Fibroblast of peridontal ligament (primary cell): ENCODE measurements at regions not wholly inside any gene's neighbourhood (a gene's known extent, or its start where the extent isn't known, plus 50 kb on each side); places are given as distances from the start of the nearest gene placed in this dataset.
"Not testable (repeated sequence)": the region's sequence is repeated elsewhere in the genome, so short reads cannot be mapped to it uniquely, and the experiment has no call there.

ENCODE experiments used
- DNase-seq: peaks from one replicate; pipeline ENCODE4 v3.0.0-alpha.2; 2010; ENCODE audit errors: extremely low read depth

DNA sequence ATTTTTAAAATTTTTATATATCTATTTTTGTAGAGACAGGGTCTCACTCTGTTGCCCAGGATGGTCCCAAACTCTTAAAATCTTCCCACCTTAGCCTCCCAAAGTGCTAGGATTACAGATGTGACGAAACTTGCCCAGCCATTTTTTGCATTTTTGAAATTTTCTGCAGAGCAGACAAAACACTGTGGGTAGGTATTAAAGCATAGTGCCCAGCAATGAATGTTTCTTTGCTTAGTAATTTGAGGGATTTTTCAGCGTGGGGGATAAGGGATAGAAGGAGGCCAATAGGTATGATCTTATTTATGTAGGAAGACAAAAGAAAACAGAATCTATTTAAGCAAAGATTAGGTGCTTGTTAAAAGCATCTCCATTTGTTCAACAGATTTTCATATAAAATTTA is 446.8 kb upstream of the DPH6 start:
- DNase-seq = no peak

GRCh38 chr15:35993196-35993595 is 447.2 kb upstream of the DPH6 start:
- DNase-seq = no peak

- DNase-seq = no peak
These were observed 448.9 kb upstream of the DPH6 start for GRCh38 chr15:35994876-35995275.

DNA sequence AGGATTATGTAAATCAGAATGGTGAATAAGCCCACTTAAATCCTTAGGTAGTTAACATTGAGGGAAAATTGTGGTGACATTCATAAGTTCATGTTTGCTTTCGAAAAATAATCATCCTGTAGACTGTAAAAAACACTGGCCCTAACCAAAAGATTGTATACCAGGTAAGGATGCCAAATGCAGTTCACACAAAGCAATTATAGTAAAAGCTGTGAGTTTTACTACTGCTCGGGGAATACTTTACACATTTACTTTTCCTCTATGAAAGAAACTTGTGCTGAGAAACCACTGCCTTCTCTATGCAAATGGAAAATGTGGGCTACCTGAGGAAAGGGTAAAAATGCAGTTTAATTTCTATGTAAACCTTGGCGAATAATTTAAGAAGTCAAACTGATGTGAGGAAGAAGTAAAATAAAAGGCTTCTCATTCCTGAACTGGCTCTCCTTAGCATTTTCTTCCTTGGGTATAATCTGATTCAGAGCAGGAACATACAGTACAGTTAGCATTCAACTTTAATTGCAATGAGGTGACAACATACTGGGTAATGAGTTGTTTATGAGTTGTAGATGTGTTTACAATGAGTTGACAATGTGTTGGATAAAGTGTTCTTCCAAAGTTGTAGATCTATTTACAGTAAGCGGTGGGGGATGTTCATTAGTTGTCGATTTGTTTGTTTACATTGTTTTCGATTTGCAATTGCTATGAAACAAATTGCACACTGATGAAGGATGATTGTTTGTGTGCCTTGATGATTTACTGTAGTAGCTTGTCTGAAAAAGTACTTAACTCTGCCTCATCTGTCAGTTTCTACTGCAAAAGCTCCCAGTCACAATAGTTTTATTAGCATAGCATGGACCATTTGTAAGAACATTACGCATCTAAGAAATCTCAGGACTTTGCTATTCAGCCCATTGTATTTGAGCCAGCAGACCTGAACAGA is 453.0 kb upstream of the DPH6 start:
- DNase-seq = no peak

DNA sequence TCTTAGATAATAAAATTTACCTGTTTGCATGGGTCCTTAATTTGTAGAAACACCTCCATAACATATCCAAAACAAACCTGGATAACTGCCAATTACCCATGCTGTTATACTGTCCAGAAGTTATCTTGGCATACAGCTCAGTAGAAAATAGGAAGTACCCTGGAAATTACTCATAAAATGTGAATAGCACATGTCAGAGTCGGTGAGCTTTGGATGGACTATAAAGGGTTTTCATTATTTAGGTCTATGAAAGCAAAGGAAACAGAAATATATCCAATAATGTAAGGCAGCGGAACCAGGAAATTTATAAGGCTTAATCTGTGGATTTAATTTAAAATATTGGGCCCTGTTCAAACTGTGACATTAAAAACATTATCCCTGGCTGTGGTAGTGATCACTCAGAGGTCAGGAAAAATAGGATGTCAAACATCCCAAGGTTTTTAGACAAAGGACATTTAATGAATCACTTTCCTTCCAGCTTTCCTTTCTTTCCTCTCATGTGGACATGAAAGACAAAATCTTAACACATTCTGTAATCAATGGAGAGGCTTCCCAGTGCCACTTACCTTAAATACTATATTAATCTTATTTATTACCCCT is 459.0 kb upstream of the DPH6 start:
- DNase-seq = no peak

GRCh38 chr15:36005542-36005941 is 459.6 kb upstream of the DPH6 start:
- DNase-seq = no peak

DNA sequence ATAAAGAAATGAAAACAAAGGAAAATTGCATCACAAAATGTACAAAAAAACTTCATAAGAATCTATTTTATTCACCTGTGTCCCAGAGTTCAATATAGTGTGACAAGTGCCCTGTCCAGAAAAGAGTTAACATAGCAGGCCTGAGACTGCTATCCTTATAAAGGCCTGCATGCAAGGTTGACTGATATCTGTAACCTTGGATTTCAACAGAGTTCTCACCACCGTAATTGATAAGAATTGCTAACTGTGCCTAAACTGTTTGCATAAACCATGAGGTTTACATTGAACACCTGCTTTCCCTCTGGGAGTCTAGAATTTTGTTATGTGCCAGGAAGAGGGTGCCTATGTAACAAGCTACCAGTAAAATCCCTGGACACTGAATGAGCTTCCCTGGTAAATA is 461.7 kb upstream of the DPH6 start:
- no peak for DNase-seq

DNA sequence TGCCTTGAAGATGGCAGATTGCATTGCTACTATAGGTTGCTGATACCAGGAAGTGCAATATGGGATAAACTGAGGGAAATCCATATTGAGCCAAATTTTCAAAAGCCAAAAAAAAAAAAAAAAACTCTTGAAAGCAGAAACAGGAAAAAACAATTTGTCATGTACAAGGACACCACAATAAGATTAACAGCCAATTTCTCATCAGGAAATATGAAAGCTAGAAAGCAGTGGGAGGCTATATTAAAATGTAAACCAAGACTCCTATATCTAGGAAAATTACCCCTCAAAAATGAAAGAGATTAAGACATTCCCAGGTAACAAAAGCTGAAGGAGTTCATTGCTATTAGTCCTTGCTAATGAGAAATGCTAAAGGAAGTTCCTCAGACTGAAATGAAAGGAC is 462.8 kb upstream of the DPH6 start:
- DNase-seq = no peak

- DNase-seq = no peak
These were observed 478.2 kb upstream of the DPH6 start for GRCh38 chr15:36024031-36024688.

DNA sequence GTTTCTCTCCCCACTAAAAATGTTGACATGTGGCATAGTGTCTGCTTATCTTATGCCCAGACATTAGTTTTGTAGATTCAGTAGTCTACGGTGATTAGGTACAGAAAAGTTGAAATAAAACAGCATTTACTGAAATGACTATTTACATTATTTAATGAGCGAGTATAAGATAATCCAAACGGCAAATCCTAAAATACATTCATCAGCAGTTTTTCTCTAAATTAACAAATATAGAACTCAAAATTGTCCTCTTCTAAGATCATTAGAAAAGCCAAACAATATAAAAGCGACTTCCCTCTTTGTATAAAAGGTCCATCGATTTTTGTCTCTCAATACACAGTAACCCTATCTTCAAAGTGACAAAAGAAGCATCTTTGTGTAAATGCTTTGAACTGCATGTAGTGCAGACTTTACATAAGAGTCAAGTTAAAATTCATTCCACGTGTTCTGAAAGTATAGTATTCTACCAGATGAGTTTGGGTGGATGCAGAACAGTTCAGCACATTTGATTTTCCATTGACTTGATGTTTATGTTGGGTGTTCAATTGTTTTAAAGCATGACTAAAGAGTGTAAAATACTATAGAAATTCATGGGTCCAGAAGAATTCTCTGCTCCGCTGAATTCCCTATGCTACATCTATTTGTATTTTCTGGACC is 480.8 kb upstream of the DPH6 start:
- no peak for DNase-seq

DNA sequence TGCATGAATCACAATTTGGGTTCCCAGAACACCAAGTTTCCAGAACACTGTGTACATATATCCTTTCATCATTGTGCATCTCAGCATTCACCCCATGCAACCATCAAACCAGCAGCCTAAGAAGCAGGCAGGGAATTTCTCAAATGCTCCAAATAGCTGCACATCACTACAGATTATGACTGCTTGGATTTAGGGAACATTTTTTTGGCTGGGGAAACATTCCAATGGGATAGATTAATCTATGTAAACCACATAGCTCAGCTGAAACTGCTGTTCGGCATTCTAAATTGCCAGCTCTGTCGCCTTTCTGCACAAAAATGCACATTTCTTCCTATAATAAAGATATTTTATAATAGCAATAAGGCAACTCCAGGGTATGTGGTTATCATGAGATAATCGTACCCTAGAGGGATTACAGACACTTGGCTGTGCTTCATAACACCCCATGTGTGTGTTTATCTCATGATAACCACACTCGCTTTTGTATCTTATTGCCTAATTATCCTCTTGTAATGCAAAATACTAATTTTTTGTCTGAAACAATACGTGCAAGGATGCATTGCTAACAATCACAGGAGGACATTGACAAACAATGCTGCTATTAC is 483.7 kb upstream of the DPH6 start:
- peak; percentile 90 for DNase-seq

DNA sequence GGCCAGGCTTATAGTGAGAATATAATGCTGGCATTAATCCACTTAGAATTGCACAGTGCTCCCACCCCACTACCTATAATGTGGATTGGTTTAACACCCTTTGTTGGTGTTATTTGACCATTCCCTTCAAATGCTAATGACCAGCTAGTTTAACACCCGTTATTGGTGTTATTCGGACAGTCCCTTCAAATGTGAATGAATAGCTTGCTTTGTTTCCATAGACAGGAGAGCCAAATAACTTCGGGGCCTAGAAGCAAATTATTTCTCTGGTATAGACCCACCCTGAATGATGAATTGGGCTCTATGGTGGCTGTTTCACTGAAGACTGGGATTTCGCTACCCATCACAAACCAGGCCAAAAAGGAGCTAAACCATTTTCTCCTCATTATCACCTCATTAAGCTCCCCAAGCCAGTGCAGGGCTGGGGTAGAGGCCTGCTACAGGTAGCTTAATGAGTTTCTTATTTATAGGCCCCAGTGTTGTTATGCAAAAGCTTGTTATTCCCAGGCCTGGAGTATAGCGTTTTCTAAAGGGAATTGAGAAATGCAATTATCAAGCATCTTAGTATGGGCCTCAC is 494.1 kb upstream of the DPH6 start:
- DNase-seq = no peak

DNA sequence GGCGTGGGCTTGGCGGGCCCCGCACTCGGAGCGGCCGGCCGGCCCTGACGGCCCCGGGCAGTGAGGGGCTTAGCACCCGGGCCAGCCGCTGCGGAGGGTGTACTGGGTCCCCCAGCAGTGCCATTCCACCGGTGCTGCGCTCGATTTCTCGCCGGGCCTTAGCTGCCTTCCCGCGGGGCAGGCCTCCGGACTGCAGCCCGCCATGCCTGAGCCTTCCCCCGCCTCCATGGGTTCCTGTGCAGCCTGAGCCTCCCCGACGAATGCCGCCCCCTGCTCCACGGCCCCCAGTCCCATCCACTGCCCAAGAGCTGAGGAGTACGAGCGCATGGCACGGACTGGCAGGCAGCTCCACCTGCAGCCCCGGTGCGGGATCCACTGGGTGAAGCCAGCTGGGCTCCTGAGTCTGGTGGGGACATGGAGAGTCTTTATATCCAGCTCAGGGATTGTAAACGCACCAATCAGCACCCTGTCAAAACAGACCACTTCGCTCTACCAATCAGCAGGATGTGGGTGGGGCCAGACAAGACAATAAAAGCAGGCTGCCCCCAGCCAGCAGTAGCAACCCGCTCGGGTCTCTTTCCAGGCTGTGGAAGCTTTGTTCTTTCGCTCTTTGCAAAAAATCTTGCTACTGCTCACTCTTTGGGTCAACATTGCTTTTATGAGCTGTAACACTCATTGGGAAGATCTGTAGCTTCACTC is 501.2 kb upstream of the DPH6 start:
- DNase-seq = not testable (repeated sequence)

DNA sequence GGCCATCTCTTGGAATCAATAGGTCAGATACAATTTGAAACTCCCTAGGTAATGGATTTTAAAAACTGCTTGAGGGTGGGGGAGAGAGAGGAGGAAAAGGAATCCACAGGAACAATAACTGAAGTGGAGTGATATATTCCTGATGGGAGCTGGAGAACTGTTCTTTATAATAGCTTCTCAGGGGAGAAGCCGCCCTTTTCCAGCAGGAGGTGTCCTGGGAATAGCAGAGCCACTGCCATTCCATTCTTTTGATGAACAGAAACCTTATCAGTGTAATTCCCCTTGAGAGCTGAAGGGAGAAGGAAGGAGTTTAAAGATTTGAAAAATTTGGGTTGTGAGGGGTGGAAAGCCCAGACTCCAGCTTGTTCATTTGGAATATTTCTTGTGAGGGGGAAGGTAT is 504.9 kb upstream of the DPH6 start:
- DNase-seq = no peak

- peak; percentile 46 for DNase-seq
These were observed 506.7 kb upstream of the DPH6 start for GRCh38 chr15:36052641-36053040.

DNA sequence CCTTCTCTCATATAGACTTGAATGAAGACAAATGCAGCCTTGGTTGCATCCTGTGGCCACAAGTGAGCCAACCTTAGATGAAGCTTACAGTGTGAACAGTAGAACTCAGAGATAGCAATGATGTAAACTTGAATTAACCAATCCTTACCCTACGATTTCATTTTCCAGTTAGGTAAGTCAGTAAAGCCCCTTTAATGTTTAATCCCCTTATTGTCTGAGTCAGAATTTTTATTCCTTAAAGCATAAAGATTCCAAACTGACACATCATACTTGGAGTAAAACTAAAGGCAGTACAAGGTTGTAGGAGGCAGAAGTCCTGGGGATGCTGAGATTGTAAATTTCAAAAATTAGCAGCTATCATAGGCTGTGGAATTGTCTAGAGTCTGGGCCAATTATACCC is 507.8 kb upstream of the DPH6 start:
- DNase-seq = no peak

GRCh38 chr15:36059596-36059995 is 513.6 kb upstream of the DPH6 start:
- DNase-seq = no peak

DNA sequence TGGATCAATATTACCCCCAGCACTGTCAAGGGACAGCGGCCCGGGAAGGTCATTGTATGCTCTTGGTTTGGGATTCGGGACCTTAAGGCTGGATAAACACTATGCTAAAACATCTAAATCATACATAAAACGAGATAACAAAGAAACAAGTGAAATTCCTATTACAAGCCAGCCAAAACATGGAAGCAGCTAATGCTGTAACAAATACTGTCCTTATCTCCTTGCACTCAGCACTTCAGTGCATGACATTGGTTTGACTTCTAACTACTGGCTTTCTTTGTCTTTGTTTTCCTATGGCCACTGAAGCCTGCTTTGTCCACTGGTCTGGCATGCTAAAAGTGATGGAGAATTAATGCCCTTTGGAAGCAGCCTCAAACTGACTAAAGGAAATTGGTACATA is 516.4 kb upstream of the DPH6 start:
- DNase-seq = no peak

- DNase-seq = no peak
These were observed 512.7 kb upstream of the CDIN1 start for GRCh38 chr15:36066757-36067156.

GRCh38 chr15:36067483-36068274 is 511.7 kb upstream of the CDIN1 start:
- no peak for DNase-seq
